GM21447 (cell line): ENCODE measurements at regions not wholly inside any gene's neighbourhood (a gene's known extent, or its start where the extent isn't known, plus 50 kb on each side); places are given as distances from the start of the nearest gene placed in this dataset.

Experiments used
- ATAC-seq: cut with Tn5 transposase; IDR thresholded peaks from one replicate; pipeline ENCODE4 v1.9.1; 2021; ENCODE audit not compliant: unreplicated experiment

GRCh38 chr2:204042401-204042800 is 105.8 kb downstream of the ICOS start:
- ATAC-seq, result no peak

DNA sequence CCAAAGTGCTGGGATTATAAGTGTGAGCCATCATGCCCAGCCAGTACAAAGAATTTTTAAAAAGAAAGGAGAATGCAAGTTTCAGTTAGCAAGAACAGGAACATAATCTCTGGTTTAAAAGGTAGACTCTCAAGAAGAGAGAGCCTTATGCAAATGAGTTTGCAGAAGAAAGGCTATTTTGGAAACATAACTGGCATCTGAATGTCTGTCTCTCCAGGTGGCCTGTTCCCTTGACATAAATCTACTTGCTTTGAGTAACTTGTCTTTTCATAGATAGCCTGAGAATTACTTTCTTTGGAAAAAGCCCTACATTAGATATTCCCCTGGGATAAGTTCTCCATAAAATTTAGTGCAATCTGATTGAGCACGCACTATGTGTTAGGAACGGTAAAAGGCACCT is 109.6 kb downstream of the ICOS start:
- peak; percentile 82 for ATAC-seq

DNA sequence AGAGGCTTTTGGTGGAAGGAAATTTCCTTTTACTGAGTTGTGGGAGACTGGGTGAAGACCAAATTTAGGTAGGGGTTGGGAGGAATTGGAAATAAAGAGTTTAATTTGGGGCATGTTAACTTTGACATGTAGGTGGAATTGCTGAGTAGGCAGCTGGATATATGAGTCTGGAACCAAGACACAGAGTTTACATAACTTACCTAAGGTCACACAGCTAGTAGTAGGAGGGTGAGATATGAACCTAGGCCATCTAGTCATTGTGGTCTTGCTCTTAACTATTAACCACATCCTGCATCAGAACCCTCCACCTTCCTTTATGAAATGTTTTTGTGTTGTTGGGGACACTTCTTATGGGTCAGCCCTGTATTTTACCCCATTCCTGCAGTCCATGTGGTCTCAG is 113.1 kb downstream of the ICOS start:
- ATAC-seq, result peak; percentile 79

- ATAC-seq, result no peak
Observed at GRCh38 chr2:204050681-204051080, 114.1 kb downstream of the ICOS start.

DNA sequence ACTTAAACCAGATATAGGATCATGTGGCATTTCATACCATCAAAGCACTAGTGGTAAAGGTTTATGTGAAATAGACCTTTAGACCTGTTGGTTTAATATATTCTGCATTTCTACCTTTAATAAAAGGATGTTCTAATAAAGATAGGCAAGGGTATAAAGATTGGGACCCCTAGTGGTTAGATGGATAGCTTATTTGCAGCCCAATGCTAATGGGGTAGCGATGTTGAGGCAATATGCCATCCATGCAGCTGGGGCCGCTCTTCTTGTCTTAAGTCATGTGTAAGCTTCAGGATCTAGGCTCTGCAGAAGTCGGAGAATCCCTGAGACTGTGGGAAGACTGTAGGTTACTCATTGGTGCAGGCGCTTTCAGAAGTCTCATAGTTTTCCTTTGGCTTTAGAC is 114.9 kb downstream of the ICOS start:
- ATAC-seq, result no peak

DNA sequence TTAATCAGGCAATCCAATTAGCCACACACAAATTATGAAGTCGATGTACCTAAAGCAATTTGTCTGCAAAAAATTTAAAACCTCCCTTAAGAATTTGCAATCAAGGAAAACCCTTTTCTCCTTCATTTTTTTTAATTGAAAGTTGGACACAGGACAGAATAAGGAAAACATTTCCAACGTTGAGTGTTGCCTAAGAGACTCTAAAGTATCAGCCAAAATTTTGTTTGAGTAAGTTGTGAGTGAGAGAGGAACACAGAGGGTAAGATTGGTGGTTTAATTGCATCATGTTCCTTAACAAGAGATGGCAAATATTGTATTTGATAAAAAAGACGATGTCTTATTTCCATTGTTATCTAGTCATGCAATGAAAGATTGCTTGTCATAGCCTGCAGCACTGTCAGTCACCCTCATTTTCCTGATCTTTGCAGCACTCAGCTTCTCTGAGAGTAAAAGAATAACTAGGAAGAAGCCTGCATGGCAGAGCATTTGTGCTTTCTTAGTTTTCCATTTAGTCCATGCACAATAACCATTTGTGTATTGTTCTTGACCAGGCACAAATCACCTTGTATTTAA is 115.5 kb downstream of the ICOS start:
- ATAC-seq, result no peak

DNA sequence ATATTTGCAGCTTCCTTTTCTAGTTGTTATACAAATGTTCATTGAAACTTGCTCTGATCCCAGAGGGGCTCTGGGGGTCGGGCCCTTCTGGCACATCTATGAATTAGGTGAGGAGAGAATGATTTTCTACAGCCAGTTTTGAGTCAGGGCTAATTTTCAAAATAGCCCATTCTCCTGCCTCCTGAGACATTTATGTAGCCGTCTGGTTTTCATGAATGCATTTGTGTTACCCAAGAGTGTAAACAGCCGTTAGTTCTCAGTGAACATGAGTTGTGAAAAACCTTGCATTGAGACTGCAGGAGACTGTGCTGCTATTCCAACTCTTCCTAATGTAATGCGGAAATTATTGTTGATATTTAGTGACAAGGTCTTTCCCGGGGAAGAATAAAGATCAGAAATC is 122.5 kb downstream of the ICOS start:
- no peak for ATAC-seq

- no peak for ATAC-seq
Observed at GRCh38 chr2:204060841-204061240, 124.3 kb downstream of the ICOS start.

GRCh38 chr2:204061241-204061640 is 124.7 kb downstream of the ICOS start:
- ATAC-seq, result no peak

DNA sequence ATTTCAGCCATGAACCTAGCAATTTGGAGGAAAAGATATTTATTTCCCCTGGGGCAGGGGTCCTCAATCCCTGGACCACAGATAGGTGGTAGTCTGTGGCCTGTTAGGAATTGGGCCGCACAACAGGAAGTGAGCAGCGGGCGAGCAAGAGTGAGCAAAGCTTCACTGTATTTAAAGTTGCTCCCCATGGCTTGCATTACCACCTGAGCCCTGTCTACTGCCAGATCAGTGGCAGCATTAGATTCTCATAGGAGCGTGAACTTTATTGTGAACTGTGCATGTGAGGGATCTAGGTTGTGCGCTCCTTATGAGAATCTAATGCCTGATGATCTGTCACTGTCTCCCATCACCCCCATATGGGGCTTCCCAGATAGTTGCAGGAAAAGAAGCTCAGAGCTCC is 127.6 kb downstream of the ICOS start:
- no peak for ATAC-seq

DNA sequence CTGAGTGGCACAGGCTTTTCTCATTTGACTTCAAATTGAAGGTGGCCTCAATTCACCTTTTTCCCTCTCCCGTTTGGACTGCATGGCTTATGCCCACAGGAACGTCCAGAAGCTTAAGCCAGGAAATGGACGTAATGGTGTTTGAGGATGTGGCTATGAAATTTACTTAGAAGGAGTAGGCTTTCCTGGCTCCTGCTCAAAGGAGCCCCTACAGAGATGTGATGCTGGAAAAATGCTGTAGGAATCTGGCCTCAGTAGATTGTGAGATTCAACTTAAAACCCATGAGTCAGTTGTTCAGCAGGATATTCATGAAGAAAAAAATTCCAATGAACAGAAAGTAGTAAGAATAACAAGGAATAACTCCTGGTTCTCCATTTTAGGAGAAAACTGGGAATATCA is 129.0 kb downstream of the ICOS start:
- no peak for ATAC-seq

DNA sequence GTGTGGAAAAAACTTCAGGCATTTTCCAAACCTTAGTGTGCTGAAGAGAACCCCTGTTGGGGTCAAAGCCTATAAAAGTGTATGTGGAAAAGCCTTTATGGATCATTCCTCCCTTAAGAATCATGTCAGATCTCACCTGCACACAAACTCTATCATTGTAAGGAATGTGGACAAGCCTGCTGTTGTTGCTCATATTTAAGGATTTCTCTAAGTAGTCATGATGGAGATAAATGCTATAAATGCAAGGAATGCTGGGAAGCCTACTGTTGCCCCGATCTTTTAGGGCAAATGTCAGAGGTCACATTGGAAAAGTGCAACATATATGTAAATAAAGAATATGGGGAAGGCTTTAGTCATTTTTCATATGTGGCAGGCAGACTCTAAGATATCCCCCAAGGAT is 129.5 kb downstream of the ICOS start:
- ATAC-seq, result no peak

- no peak for ATAC-seq
Observed at GRCh38 chr2:204069804-204070203, 133.2 kb downstream of the ICOS start.

- no peak for ATAC-seq
Observed at GRCh38 chr2:204072443-204073324, 136.1 kb downstream of the ICOS start.

GRCh38 chr2:204074456-204074855 is 137.9 kb downstream of the ICOS start:
- ATAC-seq, result no peak

DNA sequence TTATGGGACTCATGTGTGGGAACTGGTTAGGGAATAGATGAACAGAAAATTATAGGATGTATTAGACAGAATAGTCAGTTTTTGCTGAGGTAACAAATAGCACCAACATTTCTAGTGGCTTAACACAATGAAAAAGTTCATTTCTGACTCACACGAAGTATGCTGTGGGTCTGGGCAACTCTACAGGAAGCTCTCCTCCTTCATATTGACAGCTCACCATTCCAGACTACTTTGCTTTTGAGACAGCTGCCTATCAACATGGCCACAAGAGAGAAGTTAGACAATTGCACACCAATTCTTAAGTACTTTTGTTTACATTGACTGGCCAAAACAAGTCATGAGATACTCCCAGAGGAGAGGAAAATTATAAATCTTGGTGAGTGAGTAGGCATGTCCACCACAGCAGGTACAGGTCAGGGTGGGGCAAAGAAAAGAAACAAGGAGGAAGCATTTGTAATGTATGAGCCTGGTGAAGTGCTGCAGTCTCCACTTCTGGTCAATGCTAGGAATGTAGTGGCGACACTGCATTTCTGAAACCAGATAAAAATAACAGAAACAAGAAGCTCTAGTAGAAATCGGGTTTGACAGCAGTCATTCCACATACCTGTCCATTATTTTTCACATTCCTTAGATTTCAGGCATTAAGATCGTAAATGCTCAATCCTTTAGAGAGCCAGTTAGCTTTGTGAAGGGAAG is 141.6 kb downstream of the ICOS start:
- ATAC-seq, result no peak

- ATAC-seq, result no peak
Observed at GRCh38 chr2:204081487-204082425, 145.2 kb downstream of the ICOS start.

DNA sequence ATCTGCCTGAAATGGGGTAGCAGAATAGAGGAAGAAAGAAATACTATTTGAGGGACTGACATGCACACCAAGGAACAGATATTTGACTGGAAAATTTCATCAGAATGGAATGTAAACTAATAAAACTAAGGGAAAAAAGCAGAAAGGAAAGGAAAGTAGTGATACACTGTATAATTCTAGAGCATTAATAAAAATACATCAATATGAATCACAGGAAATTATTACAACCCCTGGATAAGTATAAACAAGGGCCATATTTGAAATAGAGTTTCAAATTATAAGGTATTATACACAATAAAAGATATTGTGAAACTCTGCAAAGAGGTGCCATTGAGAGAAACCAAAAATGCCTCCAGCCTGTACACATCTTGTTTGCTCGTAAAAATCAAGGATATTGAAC is 149.6 kb downstream of the ICOS start:
- ATAC-seq, result no peak

- ATAC-seq, result no peak
Observed at GRCh38 chr2:204089105-204089504, 152.5 kb downstream of the ICOS start.

DNA sequence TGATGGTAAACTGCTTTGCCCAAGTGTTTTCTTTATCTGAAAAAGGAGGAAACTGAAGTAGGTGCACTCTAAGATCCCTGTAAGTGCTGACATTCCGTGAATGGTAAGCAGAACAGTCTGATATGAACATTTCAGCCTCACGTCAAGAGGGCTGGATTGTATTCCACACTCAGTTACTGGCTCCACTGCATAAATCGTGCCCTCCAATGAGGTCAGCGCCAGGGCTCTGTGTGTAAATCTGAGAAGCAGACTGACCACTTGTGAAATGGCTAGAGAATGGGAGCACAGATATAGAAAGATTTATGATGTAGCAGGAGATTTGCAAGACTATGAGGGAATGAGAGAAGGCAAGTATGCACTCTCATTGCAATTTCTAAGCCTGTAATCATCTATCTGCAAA is 153.0 kb downstream of the ICOS start:
- no peak for ATAC-seq

- ATAC-seq, result no peak
Observed at GRCh38 chr2:204090021-204090420, 153.5 kb downstream of the ICOS start.
